RWPE2 (cell line): ENCODE measurements at regions not wholly inside any gene's neighbourhood (a gene's known extent, or its start where the extent isn't known, plus 50 kb on each side); places are given as distances from the start of the nearest gene placed in this dataset.

ENCODE experiments used
- ATAC-seq: fragments of 200-7000 bp; cut with Tn5 transposase; 3 replicates; pipeline ENCODE4 v1.9.1; 2021; ENCODE audit warnings: low read depth
- DNase-seq: peaks from one replicate; pipeline ENCODE4 v3.0.0-alpha.2; 2020; ENCODE audit warnings: low spot score
- H3K27ac ChIP-seq: fragments of 450-650 bp; 2 replicates; pipeline ENCODE4 v1.5.1; 2017; ENCODE audit warnings: mild to moderate bottlenecking; ENCODE audit not compliant: poor library complexity, severe bottlenecking
- H3K27me3 ChIP-seq: fragments of 250-450 bp; sonication (Bioruptor Pico); 2 replicates; pipeline ENCODE4 v1.5.1; 2021; ENCODE audit warnings: mild to moderate bottlenecking, moderate library complexity; ENCODE audit not compliant: insufficient read depth, poor library complexity, severe bottlenecking
- H3K36me3 ChIP-seq: fragments of 250-450 bp; sonication (Bioruptor Pico); 2 replicates; pipeline ENCODE4 v1.5.1; 2020; ENCODE audit warnings: low read depth, mild to moderate bottlenecking, moderate library complexity
- H3K4me1 ChIP-seq: fragments of 250-450 bp; sonication (Bioruptor Pico); 2 replicates; pipeline ENCODE4 v1.5.1; 2021; ENCODE audit warnings: mild to moderate bottlenecking, moderate library complexity; ENCODE audit not compliant: insufficient read depth, poor library complexity, severe bottlenecking
- H3K4me3 ChIP-seq: fragments of 250-450 bp; sonication (Bioruptor Pico); 2 replicates; pipeline ENCODE4 v1.5.1; 2021; ENCODE audit warnings: mild to moderate bottlenecking, moderate library complexity; ENCODE audit not compliant: severe bottlenecking
- H3K9me3 ChIP-seq: fragments of 250-450 bp; sonication (Bioruptor Pico); 2 replicates; pipeline ENCODE4 v1.5.1; 2021; ENCODE audit warnings: mild to moderate bottlenecking, moderate library complexity; ENCODE audit not compliant: severe bottlenecking
- TF ChIP-seq, protein P1 (sequence below): fragments of 450-650 bp; IDR thresholded peaks from one replicate; pipeline ENCODE4 v1.5.1; 2017; ENCODE audit warnings: mild to moderate bottlenecking, moderate library complexity; ENCODE audit not compliant: poor library complexity, severe bottlenecking

DNA sequence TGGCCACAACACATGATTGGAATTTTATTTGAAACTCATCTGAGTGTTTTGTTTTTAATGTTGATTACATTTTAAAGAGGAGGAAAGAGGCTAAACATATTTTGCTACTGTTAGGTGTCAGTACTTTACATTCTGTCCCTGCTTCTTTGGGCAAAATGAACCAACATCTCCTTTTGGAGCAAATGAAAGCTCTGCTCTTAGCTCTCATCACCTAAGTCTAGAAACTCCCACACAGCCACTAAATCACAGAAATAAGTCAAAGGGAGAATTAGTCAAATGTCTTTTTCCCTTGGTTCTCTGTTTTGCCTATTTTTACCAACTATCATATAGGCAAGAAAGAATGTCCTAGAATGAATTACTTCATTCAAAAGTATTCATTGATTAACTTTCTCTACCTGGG lies 666.8 kb downstream of the RNF144A start:
- Histone ChIP-seq H3K27ac (no peak overlapping the region), H3K9me3 (no peaks in the 10 kb centered on the region), H3K4me3 (no peak overlapping the region), H3K27me3 (no peaks in the 10 kb centered on the region), H3K4me1 (no peaks in the 10 kb centered on the region), H3K36me3 (no peaks in the 10 kb centered on the region)
- TF ChIP-seq, protein P1, sequence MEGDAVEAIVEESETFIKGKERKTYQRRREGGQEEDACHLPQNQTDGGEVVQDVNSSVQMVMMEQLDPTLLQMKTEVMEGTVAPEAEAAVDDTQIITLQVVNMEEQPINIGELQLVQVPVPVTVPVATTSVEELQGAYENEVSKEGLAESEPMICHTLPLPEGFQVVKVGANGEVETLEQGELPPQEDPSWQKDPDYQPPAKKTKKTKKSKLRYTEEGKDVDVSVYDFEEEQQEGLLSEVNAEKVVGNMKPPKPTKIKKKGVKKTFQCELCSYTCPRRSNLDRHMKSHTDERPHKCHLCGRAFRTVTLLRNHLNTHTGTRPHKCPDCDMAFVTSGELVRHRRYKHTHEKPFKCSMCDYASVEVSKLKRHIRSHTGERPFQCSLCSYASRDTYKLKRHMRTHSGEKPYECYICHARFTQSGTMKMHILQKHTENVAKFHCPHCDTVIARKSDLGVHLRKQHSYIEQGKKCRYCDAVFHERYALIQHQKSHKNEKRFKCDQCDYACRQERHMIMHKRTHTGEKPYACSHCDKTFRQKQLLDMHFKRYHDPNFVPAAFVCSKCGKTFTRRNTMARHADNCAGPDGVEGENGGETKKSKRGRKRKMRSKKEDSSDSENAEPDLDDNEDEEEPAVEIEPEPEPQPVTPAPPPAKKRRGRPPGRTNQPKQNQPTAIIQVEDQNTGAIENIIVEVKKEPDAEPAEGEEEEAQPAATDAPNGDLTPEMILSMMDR: no peak
- ATAC-seq: no peak
- DNase-seq: no peak

GRCh38 chr2:7586898-7587297 lies 669.7 kb downstream of the RNF144A start:
- ATAC-seq: no peak
- TF ChIP-seq, protein P1: no peak
- Histone ChIP-seq H3K27me3 (no peaks in the 10 kb centered on the region), H3K27ac (no peak overlapping the region), H3K4me1 (no peaks in the 10 kb centered on the region), H3K9me3 (no peaks in the 10 kb centered on the region), H3K4me3 (no peak overlapping the region), H3K36me3 (no peaks in the 10 kb centered on the region)
- no peak for DNase-seq

GRCh38 chr2:7588295-7588694 lies 671.1 kb downstream of the RNF144A start:
- no peaks in the 10 kb centered on the region for H3K27me3 ChIP-seq
- H3K9me3 ChIP-seq: no peaks in the 10 kb centered on the region
- H3K4me1 ChIP-seq: no peaks in the 10 kb centered on the region
- ATAC-seq (no peak), DNase-seq (no peak)
- no peaks in the 10 kb centered on the region for H3K36me3 ChIP-seq
- TF ChIP-seq, protein P1: no peak
- no peak overlapping the region for H3K4me3 ChIP-seq
- no peak overlapping the region for H3K27ac ChIP-seq

GRCh38 chr2:7592618-7593140 lies 675.5 kb downstream of the RNF144A start:
- Histone ChIP-seq H3K4me1 (no peaks in the 10 kb centered on the region), H3K36me3 (no peaks in the 10 kb centered on the region), H3K27me3 (no peaks in the 10 kb centered on the region), H3K9me3 (no peaks in the 10 kb centered on the region), H3K27ac (no peak overlapping the region), H3K4me3 (no peak overlapping the region)
- no peak; the same call in 2 of the 3 replicates for ATAC-seq
- no peak for DNase-seq
- TF ChIP-seq, protein P1: no peak

DNA sequence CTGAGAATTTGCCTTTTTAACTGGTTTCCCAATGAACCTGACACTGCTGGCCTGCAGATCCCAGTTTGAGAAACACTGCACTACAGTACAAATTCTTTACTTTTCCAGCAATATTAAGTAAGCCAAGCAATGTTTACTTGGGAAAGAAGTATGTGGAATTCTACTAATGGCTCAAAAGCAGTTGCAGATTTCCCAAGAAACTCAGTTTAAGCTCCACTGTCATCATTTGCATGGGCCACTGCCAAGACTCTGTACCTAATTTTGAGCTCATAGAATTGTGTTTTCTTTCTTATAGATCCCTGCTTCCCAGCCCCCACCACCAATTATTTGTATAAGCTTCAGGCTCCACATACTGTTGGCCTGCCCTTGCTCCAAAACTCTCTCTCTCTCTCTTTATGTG lies 676.1 kb downstream of the RNF144A start:
- no peak for ATAC-seq
- TF ChIP-seq, protein P1: no peak

More for the DNA sequence above, 676.1 kb downstream of the RNF144A start:
- no peaks in the 10 kb centered on the region for H3K4me1 ChIP-seq
- H3K27me3 ChIP-seq: no peaks in the 10 kb centered on the region
- H3K9me3 ChIP-seq: no peaks in the 10 kb centered on the region
- no peak overlapping the region for H3K27ac ChIP-seq
- DNase-seq: no peak
- no peak overlapping the region for H3K4me3 ChIP-seq
- H3K36me3 ChIP-seq: no peaks in the 10 kb centered on the region
